PC-3 (cell line): ENCODE measurements at regions not wholly inside any gene's neighbourhood (a gene's known extent, or its start where the extent isn't known, plus 50 kb on each side); places are given as distances from the start of the nearest gene placed in this dataset.

ENCODE experiments used
- ATAC-seq: fragments of 200-7000 bp; cut with Tn5 transposase; 2 replicates; pipeline ENCODE4 v1.9.1; 2020; ENCODE audit warnings: mild to moderate bottlenecking, moderate library complexity
- BruUV-seq: library from RNA; stranded (reverse); fragments of 400-500 nt; replicated peaks from 2 replicates; lab custom pipeline; 2021; lab: Mats Ljungman, UMichigan
- CTCF ChIA-PET: fragments of 300-600 bp; sonication (Branson Sonifier 250); formaldehyde crosslinking; loops from one replicate; lab custom pipeline; 2022; ENCODE audit warnings: antibody characterized with exemption; lab: Charles Lee
- POLR2A ChIA-PET: fragments of 300-600 bp; sonication (Branson Sonifier 250); formaldehyde crosslinking; loops from one replicate; lab custom pipeline; 2022; ENCODE audit warnings: antibody characterized with exemption; ENCODE audit not compliant: unreplicated experiment; lab: Charles Lee
- DNase-seq: peaks from one replicate; pipeline ENCODE4 v3.0.0-alpha.2; 2015
- H2AFZ ChIP-seq: fragments of 300-600 bp; sonication (generic); 2 replicates; pipeline ENCODE4 v1.6.0; 2016; ENCODE audit warnings: antibody characterized with exemption, low read length
- H3F3A ChIP-seq: fragments of 300-600 bp; sonication (generic); one replicate; pipeline ENCODE4 v1.6.0; 2017; ENCODE audit warnings: antibody characterized with exemption, low read length, control low read depth, mild to moderate bottlenecking; ENCODE audit not compliant: unreplicated experiment
- H3K27ac ChIP-seq: fragments of 300-600 bp; sonication (generic); 2 replicates; pipeline ENCODE4 v1.5.1; 2016; ENCODE audit warnings: mild to moderate bottlenecking, low read length
- H3K27me3 ChIP-seq: fragments of 300-600 bp; sonication (generic); 2 replicates; pipeline ENCODE4 v1.6.1; 2016; ENCODE audit warnings: low read length, mixed read lengths
- H3K36me3 ChIP-seq: fragments of 300-600 bp; sonication (generic); 2 replicates; pipeline ENCODE4 v1.6.1; 2016; ENCODE audit warnings: low read depth, mixed run types, low read length, mixed read lengths
- H3K4me1 ChIP-seq: fragments of 300-600 bp; sonication (generic); 2 replicates; pipeline ENCODE4 v1.5.1; 2016; ENCODE audit warnings: low read length; ENCODE audit not compliant: insufficient read depth
- H3K4me2 ChIP-seq: fragments of 300-600 bp; sonication (generic); 2 replicates; pipeline ENCODE4 v1.6.0; 2016; ENCODE audit warnings: low read length
- H3K4me3 ChIP-seq: fragments of 300-600 bp; sonication (generic); 2 replicates; pipeline ENCODE4 v1.5.1; 2016; ENCODE audit warnings: mild to moderate bottlenecking, low read length, mixed read lengths
- H3K79me2 ChIP-seq: fragments of 300-600 bp; sonication (generic); 2 replicates; pipeline ENCODE4 v1.6.1; 2017; ENCODE audit warnings: low read length, mixed read lengths
- H3K9ac ChIP-seq: fragments of 300-600 bp; sonication (generic); 2 replicates; pipeline ENCODE4 v1.6.0; 2016; ENCODE audit warnings: mild to moderate bottlenecking, low read length
- H3K9me2 ChIP-seq: fragments of 300-600 bp; sonication (generic); replicated peaks from 2 replicates; pipeline ENCODE4 v1.6.1; 2016; ENCODE audit warnings: mixed run types, low read length, mixed read lengths
- H3K9me3 ChIP-seq: fragments of 300-600 bp; sonication (generic); 2 replicates; pipeline ENCODE4 v1.6.1; 2016; ENCODE audit warnings: low read length, mixed read lengths
- H4K20me1 ChIP-seq: fragments of 300-600 bp; sonication (generic); 2 replicates; pipeline ENCODE4 v1.6.1; 2016; ENCODE audit warnings: low read length, mixed read lengths
- EZH2 ChIP-seq: fragments of 300-600 bp; sonication (generic); IDR thresholded peaks from one replicate; pipeline ENCODE4 v1.6.1; 2017; ENCODE audit warnings: antibody characterized with exemption, mild to moderate bottlenecking, low read length; ENCODE audit not compliant: unreplicated experiment
- EZH2phosphoT487 ChIP-seq: fragments of 300-600 bp; sonication (generic); IDR thresholded peaks from 2 replicates; pipeline ENCODE4 v1.6.1; 2018; ENCODE audit warnings: mild to moderate bottlenecking, antibody characterized with exemption, low read length, borderline replicate concordance
- intact Hi-C: fragments of 100-400 bp; cut with micrococcal nuclease; formaldehyde crosslinking; loops from 2 replicates; pipeline ENCODE4 v1.9.0; 2023
- TF ChIP-seq, protein P1 (sequence below): fragments of 300-600 bp; sonication (generic); conservative IDR thresholded peaks from 2 replicates; pipeline ENCODE4 v1.5.1; 2017; ENCODE audit warnings: antibody characterized with exemption, low read depth, mild to moderate bottlenecking, low read length

DNA sequence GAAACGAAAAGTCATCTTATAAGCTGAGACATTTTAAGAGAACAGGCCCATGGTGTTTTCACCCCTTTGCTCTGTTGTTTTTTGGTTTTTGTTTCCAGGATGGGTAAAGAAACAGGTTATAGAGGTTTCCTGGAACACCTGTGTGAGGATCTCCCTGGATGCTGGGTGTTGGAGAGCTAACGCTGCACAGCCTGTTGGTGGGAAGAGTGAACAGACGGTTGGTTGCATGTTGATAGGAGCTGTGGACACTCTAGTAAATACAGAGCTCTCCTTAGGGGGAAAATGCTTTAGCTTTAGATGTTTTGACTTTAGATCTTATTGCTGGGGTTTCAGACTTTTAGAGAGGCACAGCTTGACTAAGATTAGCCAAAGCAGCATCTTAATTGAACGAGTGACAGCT lies 235.2 kb downstream of the SOX4 start:
- DNase-seq = no peak
- Histone ChIP-seq H3K4me3 (no peak overlapping the region), H3K4me1 (peaks cover 26% of the 10 kb centered on the region), H3K9me3 (no peaks in the 10 kb centered on the region), H3K4me2 (no peak overlapping the region), H3K27me3 (no peaks in the 10 kb centered on the region), H3K79me2 (no peaks in the 10 kb centered on the region), H3K36me3 (no peaks in the 10 kb centered on the region), H3F3A (no peaks in the 10 kb centered on the region), H3K9me2 (no peaks in the 10 kb centered on the region), H2AFZ (no peak overlapping the region), H4K20me1 (no peaks in the 10 kb centered on the region), H3K9ac (no peak overlapping the region), H3K27ac (no peak overlapping the region)
- TF ChIP-seq, protein P1, sequence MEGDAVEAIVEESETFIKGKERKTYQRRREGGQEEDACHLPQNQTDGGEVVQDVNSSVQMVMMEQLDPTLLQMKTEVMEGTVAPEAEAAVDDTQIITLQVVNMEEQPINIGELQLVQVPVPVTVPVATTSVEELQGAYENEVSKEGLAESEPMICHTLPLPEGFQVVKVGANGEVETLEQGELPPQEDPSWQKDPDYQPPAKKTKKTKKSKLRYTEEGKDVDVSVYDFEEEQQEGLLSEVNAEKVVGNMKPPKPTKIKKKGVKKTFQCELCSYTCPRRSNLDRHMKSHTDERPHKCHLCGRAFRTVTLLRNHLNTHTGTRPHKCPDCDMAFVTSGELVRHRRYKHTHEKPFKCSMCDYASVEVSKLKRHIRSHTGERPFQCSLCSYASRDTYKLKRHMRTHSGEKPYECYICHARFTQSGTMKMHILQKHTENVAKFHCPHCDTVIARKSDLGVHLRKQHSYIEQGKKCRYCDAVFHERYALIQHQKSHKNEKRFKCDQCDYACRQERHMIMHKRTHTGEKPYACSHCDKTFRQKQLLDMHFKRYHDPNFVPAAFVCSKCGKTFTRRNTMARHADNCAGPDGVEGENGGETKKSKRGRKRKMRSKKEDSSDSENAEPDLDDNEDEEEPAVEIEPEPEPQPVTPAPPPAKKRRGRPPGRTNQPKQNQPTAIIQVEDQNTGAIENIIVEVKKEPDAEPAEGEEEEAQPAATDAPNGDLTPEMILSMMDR = no peak
- TF ChIP-seq EZH2 (no peak), EZH2phosphoT487 (no peak)
- ChIA-PET CTCF (no interaction called here), POLR2A (no interaction called here)
- intact Hi-C loops = loop anchor here (10.0 kb wide), 1 partner anchor 56 kb away; no protein-coding TSS in a partner anchor
- ATAC-seq = no peak
- no TSS peak for BruUV-seq

DNA sequence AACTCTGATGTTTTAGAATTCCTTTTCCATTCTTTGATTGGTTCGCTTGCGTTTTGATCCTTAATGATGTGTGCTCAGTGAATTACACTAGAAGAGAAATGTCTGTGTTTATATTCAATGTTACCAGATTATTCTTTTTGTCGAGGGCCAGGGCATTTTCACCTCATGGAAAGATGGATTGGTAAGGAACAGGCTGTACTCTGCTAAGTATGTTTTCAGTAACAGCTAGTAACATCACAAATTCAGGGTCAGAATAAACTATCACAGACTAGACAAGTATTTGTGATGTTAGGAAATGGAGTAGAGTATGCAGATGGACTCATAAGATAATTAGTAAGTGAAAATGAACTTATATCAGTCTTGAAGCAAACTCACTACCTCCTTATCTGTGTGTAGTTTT lies 235.6 kb downstream of the SOX4 start:
- H3K9me2 ChIP-seq = no peaks in the 10 kb centered on the region
- POLR2A ChIA-PET = no interaction called here
- ATAC-seq (no peak), DNase-seq (no peak)
- CTCF ChIA-PET = no interaction called here
- no peaks in the 10 kb centered on the region for H3K36me3 ChIP-seq
- intact Hi-C loops = loop anchor here (10.0 kb wide), 1 partner anchor 56 kb away; no protein-coding TSS in a partner anchor
- H3K79me2 ChIP-seq = no peaks in the 10 kb centered on the region
- no peaks in the 10 kb centered on the region for H3K27me3 ChIP-seq
- no peak overlapping the region for H3K4me2 ChIP-seq
- TF ChIP-seq, protein P1 = no peak
- TF ChIP-seq EZH2phosphoT487 (no peak), EZH2 (no peak)
- H3K4me1 ChIP-seq = peaks cover 22% of the 10 kb centered on the region
- no peak overlapping the region for H3K9ac ChIP-seq
- BruUV-seq = no TSS peak
- H2AFZ ChIP-seq = no peak overlapping the region
- no peaks in the 10 kb centered on the region for H3F3A ChIP-seq
- H3K27ac ChIP-seq = no peak overlapping the region
- H3K4me3 ChIP-seq = no peak overlapping the region
- H4K20me1 ChIP-seq = no peaks in the 10 kb centered on the region
- no peaks in the 10 kb centered on the region for H3K9me3 ChIP-seq

DNA sequence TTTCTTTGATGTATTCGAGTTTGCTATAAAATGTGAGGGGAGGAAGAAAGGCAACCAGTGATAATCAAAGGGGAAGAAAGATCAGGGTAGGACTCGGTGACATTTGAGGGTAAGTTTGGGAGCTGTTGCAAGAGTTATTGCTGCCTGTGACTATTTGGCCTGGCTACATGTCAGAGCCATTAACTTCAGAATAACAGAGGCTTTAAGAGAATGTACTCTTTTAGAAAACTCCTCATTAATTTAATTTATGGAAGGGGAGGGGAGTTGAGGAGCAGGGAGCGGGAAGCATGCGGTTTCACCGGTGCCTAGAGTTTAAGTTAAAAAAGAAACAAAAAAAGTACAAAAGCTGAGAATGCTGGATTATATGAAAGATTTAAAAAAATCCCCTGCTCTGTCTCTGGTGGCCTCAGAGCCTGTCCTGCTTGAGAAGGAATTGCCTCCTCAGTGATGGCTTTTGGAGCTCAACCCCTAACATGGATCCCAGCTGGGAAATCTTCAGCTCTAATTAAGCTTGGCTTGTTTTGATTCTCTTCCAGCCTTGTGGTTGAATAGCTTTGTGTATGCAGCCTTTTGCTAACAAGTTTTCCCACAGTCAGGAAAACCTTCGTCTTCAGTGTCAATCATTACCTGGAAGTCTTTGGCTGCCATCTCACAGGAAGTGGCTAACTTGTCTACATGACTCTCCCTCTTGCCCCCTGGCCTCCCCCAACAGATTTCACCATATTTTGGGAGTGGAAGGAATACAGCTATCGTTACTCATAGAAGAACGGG lies 238.2 kb downstream of the SOX4 start:
- Histone ChIP-seq H3K9ac (no peak overlapping the region), H3K27me3 (no peaks in the 10 kb centered on the region), H2AFZ (no peak overlapping the region), H4K20me1 (no peaks in the 10 kb centered on the region), H3F3A (no peaks in the 10 kb centered on the region), H3K27ac (no peak overlapping the region), H3K4me1 (no peaks in the 10 kb centered on the region), H3K4me2 (no peak overlapping the region), H3K4me3 (no peak overlapping the region), H3K9me3 (no peaks in the 10 kb centered on the region), H3K79me2 (no peaks in the 10 kb centered on the region), H3K36me3 (no peaks in the 10 kb centered on the region), H3K9me2 (no peaks in the 10 kb centered on the region)
- intact Hi-C loops = no loop called here
- ATAC-seq = no peak
- no TSS peak for BruUV-seq
- TF ChIP-seq EZH2 (no peak), EZH2phosphoT487 (no peak)
- TF ChIP-seq, protein P1 = no peak
- CTCF ChIA-PET = no interaction called here
- POLR2A ChIA-PET = no interaction called here
- DNase-seq = no peak
